Pancreas (tissue), 10 donors: ENCODE measurements at regions not wholly inside any gene's neighbourhood (a gene's known extent, or its start where the extent isn't known, plus 50 kb on each side); places are given as distances from the start of the nearest gene placed in this dataset.

Experiments
- ATAC-seq, 4 donors: fragments of 200-7000 bp; cut with Tn5 transposase; one replicate each; pipeline versions ENCODE4 v1.8.0 to v1.9.1; 2020; ENCODE audit warnings: mild to moderate bottlenecking in 4 of 4, moderate library complexity in 4 of 4
- DNase-seq, 6 donors: peaks; one replicate each; pipeline ENCODE4 v3.0.0-alpha.2; 2020
- FAIRE-seq: peaks from 2 replicates; lab custom pipeline; 2012; peaks lifted over from hg19 to GRCh38; lab: Jason Lieb, UNC
- H3K27ac ChIP-seq, 4 donors: fragments of 200-600 bp; sonication (generic); 1 replicate in 3 of 4; 2 replicates in 1 of 4; pipeline versions ENCODE4 v1.5.0 to v1.8.0; 2020
- H3K27me3 ChIP-seq, 4 donors: fragments of 200-600 bp; one replicate each; pipeline ENCODE4 v1.8.0; 2021
- H3K36me3 ChIP-seq, 3 donors: fragments of 200-600 bp; sonication (generic) in 1 of 3; one replicate each; pipeline versions ENCODE4 v1.5.0 to v1.8.0; 2020 to 2021
- H3K4me1 ChIP-seq, 3 donors: fragments of 200-600 bp; one replicate each; pipeline ENCODE4 v1.8.0; 2021
- H3K4me3 ChIP-seq, 4 donors: fragments of 200-600 bp; sonication (generic) in 2 of 4; one replicate each; pipeline versions ENCODE4 v1.5.0 to v1.8.0; 2020 to 2021
- H3K9me3 ChIP-seq, 4 donors: fragments of 200-600 bp; one replicate each; pipeline ENCODE4 v1.8.0; 2021
- WGBS, 2 donors: extraction: QIAGEN DNeasy Blood & Tissue Kit; methylation state at CpG; one replicate each; pipeline ENCODE4 v1.1.7; 2013; 5-methylcytosine and 5-hydroxymethylcytosine counted together
- intact Hi-C, 3 donors: fragments of 100-400 bp; cut with DNase I; formaldehyde crosslinking; loops; one replicate each; pipeline versions ENCODE4 v1.11.1 to v1.14.2; 2022
- TF ChIP-seq, protein P1 (sequence below), 4 donors: fragments of 200-600 bp; sonication (generic) in 3 of 4; IDR thresholded peaks; one replicate each; pipeline versions ENCODE4 v1.5.0 to v1.8.0; 2021; ENCODE audit warnings: antibody characterized with exemption in 4 of 4
- donor health status: healthy with polysubstance abuse.
- donor health status: DM: no; HTN: no; CAD: no; lungs with moderate emphysema.
- donor health status: DM: no; HTN: no; CAD: no.
- donor health status: control.
- donor health status: control.
- donor health status: Bipolar disorder and iron deficiency.
- donor health status: DM: yes; HTN: yes; CAD: no.
- donor health status: DM: no; HTN: no; CAD: no.
- donor health status: DM: no; HTN: no; CAD: no.
- donor health status: DM: yes; HTN: yes; CAD: no.

DNA sequence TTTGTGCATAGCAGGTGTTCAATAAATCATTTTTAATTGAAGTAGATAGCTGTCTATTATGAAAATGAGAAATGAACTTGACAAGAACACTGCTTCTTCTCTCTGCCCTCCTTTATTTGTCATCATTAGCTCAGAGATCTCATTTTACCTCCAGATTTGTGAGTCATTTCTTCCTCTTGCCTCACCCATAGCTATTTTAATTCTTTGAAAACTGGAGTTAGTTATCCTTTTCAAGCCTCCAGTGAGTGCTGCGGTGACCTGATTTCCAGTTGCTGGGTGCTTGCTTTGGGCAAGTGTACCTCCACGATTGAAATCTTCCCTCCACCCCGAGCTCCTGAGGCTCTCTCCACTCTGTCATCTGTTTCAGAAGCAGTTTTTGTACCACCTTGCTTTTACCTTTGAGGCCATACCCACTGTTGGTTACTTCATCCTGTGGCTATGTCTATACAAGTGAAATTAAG is 114.6 kb downstream of the NFKBIZ start:
- H3K9me3 ChIP-seq = no peaks in the 10 kb centered on the region
- no peak for ATAC-seq
- H3K27ac ChIP-seq = no peak overlapping the region
- DNase-seq = no peak
- no peak overlapping the region for H3K4me3 ChIP-seq
- H3K36me3 ChIP-seq = no peaks in the 10 kb centered on the region
- FAIRE-seq = no peak
- 77 to 83% methylated on average over 3 of the region's 3 CpGs for WGBS, 2 donors
- H3K4me1 ChIP-seq = no peaks in the 10 kb centered on the region
- H3K27me3 ChIP-seq = no peaks in the 10 kb centered on the region
- TF ChIP-seq, protein P1, sequence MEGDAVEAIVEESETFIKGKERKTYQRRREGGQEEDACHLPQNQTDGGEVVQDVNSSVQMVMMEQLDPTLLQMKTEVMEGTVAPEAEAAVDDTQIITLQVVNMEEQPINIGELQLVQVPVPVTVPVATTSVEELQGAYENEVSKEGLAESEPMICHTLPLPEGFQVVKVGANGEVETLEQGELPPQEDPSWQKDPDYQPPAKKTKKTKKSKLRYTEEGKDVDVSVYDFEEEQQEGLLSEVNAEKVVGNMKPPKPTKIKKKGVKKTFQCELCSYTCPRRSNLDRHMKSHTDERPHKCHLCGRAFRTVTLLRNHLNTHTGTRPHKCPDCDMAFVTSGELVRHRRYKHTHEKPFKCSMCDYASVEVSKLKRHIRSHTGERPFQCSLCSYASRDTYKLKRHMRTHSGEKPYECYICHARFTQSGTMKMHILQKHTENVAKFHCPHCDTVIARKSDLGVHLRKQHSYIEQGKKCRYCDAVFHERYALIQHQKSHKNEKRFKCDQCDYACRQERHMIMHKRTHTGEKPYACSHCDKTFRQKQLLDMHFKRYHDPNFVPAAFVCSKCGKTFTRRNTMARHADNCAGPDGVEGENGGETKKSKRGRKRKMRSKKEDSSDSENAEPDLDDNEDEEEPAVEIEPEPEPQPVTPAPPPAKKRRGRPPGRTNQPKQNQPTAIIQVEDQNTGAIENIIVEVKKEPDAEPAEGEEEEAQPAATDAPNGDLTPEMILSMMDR (IDR thresholded peaks at IDR 0.05) = no peak
- intact Hi-C loops = no loop called here

DNA sequence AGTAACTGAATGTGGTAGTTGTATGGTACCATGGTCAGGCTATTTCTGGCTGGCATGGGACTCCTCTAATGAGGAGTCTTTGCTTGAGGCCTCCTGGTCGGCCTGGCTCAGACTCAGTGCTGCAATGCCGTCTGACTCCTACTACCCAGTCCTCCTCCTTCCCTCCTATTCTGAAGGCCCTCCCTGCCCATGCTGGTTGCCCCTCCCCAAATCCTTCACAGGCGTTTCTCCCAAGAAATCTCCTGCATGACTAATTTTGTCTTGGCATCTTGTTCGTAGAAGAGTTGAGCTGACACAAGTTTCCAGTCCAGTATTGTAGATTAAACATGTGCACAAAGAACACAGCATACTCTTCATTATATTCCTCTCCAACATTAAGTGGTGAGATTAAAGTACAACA is 115.5 kb downstream of the NFKBIZ start:
- Histone ChIP-seq H3K27ac (no peak overlapping the region), H3K36me3 (no peaks in the 10 kb centered on the region), H3K27me3 (no peaks in the 10 kb centered on the region), H3K9me3 (no peaks in the 10 kb centered on the region), H3K4me3 (no peak overlapping the region), H3K4me1 (no peaks in the 10 kb centered on the region)
- intact Hi-C loops = no loop called here
- TF ChIP-seq, protein P1 (IDR thresholded peaks at IDR 0.05) = no peak
- FAIRE-seq (no peak), DNase-seq (no peak), ATAC-seq (no peak)
- WGBS, 2 donors = 79 to 88% methylated on average over 4 of the region's 4 CpGs

DNA sequence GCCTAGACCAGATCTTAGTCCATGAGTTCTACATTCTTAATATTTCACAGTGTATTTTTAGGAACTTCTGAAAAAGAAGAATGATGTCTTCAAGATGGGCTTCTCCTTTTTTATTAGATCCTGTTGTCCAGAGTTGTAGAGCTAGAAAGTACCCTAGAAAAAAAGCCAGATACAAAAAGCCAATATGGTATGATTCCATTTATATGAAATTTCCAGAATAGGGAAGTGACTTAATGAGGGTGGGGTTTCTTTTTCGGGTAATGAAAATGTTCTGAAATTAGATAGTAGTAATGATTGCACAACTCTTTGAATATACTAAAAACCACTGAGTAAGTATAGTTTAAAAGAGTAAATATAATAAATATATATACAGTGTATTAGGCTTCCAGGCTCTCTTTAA is 116.9 kb downstream of the NFKBIZ start:
- H3K36me3 ChIP-seq = no peaks in the 10 kb centered on the region
- TF ChIP-seq, protein P1 (IDR thresholded peaks at IDR 0.05) = no peak
- WGBS, 2 donors = 70 to 86% methylated on average over 1 of the region's 1 CpG
- peak in 1 of 4 donors; percentile 19 for ATAC-seq
- no peak for DNase-seq
- intact Hi-C loops = no loop called here
- no peak overlapping the region for H3K27ac ChIP-seq
- H3K4me1 ChIP-seq = no peaks in the 10 kb centered on the region
- no peak overlapping the region for H3K4me3 ChIP-seq
- FAIRE-seq = no peak
- no peaks in the 10 kb centered on the region for H3K9me3 ChIP-seq
- no peaks in the 10 kb centered on the region for H3K27me3 ChIP-seq

DNA sequence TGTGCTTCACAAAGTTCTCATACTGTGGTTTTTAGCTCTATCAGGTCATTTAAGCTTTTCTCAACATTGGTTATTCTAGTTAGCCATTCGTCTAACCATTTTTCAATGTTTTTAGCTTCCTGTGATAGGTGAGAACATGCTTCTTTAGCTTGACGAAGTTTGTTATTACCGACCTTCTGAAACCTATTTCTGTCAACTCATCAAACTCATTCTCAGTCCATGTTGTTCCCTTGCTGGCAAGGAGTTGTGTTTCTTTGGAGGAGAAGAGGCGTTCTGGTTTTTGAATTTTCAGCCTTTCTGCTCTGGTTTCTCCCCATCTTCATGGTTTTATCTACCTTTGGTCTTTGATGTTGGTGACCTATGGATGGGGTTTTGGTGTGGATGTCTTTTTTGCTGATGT is 120.9 kb downstream of the NFKBIZ start:
- Histone ChIP-seq H3K27me3 (no peaks in the 10 kb centered on the region), H3K4me1 (no peaks in the 10 kb centered on the region), H3K9me3 (no peaks in the 10 kb centered on the region), H3K4me3 (no peak overlapping the region), H3K27ac (no peak overlapping the region), H3K36me3 (no peaks in the 10 kb centered on the region)
- no peak for DNase-seq
- 82 to 89% methylated on average over 4 of the region's 4 CpGs for WGBS, 2 donors
- FAIRE-seq = no peak
- ATAC-seq = no peak
- TF ChIP-seq, protein P1 (IDR thresholded peaks at IDR 0.05) = no peak
- intact Hi-C loops = no loop called here

DNA sequence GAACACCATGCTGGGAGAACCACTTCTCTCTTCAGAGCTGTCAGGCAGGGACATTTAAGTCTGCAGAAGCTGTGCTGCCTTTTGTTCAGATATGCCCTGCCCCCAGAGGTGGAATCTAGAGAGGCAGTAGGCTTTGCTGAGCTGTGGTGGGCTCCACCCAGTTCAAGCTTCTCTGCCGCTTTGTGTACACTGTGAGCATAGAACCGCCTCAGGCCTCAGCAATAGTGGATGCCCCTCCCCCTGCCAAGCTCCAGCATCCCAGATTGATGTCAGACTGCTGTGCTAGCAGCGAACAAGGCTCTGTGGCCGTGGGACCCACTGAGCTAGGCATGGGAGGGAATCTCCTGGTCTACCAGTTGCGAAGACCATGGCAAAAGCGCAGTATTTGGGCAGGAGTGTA is 121.6 kb downstream of the NFKBIZ start:
- Histone ChIP-seq H3K4me3 (no peak overlapping the region), H3K36me3 (no peaks in the 10 kb centered on the region), H3K9me3 (no peaks in the 10 kb centered on the region), H3K27ac (no peak overlapping the region), H3K4me1 (no peaks in the 10 kb centered on the region), H3K27me3 (no peaks in the 10 kb centered on the region)
- TF ChIP-seq, protein P1 (IDR thresholded peaks at IDR 0.05) = no peak
- ATAC-seq (no peak), FAIRE-seq (no peak), DNase-seq (peak in 1 of 6 donors; percentile 29)
- 89 to 95% methylated on average over 6 of the region's 6 CpGs for WGBS, 2 donors
- intact Hi-C loops = no loop called here
